ENCODE measurements at regions not wholly inside any gene's neighbourhood (a gene's known extent, or its start where the extent isn't known, plus 50 kb on each side); places are given as distances from the start of the nearest gene placed in this dataset.

- TF ChIP-seq CTCF (IDR thresholded peaks at IDR 0.05) (no peak), POLR2A (IDR thresholded peaks at IDR 0.05) (no peak)
These were observed 1410.9 kb upstream of the CDH8 start for GRCh38 chr16:63447121-63447520.

All from vagina (tissue), 2 donors.